ENCODE measurements at regions not wholly inside any gene's neighbourhood (a gene's known extent, or its start where the extent isn't known, plus 50 kb on each side); places are given as distances from the start of the nearest gene placed in this dataset.
"Not testable (repeated sequence)": the region's sequence is repeated elsewhere in the genome, so short reads cannot be mapped to it uniquely, and the experiment has no call there.

DNA sequence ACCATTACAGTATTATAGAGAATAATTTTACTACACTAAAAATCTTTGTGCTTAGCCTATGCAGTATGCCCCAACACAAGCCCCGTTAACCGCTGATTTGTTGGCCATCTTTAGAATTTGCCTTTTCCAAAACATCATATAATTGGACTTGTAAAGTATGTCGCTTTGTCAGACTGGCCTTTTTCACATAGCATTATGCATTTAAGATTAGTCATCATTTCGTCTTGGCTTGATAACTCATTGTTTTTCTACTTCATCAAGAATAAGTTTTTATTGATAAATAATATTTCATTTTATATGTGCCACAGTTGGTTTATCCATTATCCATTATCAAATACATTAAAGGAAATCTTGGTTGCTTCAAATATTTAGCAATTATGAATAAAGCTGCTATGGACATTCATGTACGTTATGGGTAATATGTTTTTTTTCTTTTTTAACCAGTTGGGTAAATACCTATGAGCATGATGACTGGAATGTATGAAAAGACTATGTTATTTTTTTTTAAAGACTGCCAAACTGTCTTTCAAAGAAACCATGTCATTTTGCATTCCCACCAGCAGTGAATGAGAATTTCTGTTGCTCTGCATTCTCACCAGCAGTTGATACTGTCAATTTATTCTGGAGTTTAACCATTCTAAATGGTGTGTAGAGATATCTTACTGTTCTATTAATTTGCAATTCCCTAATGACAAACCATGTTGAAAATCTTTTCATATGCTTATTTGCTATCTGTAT lies 273.1 kb upstream of the KCND2 start:
- DNase-seq = no peak
- H3K27me3 Mint-ChIP-seq (ENCODE audit: insufficient read depth) = no peaks in the 10 kb centered on the region

DNA sequence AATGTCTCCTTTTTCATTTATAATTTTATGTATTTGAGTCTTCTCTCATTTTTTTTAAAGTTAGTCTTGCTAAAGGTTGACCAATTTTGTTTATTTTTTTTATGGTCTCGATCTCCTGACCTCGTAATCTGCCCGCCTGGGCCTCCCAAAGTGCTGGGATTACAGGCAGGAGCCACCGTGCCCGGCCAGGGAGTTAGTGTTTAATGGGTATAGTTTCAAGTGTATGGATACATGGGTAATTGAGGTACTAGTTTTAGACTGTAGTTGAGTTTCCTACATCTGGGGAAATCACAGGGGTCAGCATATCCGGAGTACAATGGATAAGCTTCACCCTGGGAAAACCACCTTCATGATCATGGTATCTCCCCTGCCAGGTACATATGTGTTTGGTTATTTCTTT lies 267.3 kb upstream of the KCND2 start:
- H3K9ac ChIP-seq (ENCODE audit: extremely low read depth, low read length, poor library complexity, severe bottlenecking) = no peak overlapping the region
- Mint-ChIP-seq H3K4me3 (no peak overlapping the region), H3K9me3 (peaks cover 12% of the 10 kb centered on the region), H3K4me1 (no peaks in the 10 kb centered on the region), H3K27me3 (ENCODE audit: insufficient read depth) (peaks cover 20% of the 10 kb centered on the region), H3K27ac (no peak overlapping the region), H3K36me3 (ENCODE audit: low read depth) (peaks cover 4% of the 10 kb centered on the region)
- no peaks in the 10 kb centered on the region for H3K36me3 ChIP-seq (ENCODE audit: control insufficient read depth, insufficient read depth, low read length)
- no peak for DNase-seq
- H3K4me1 ChIP-seq (ENCODE audit: control insufficient read depth, insufficient read depth, low read length) = no peaks in the 10 kb centered on the region
- no peak overlapping the region for H3K4me3 ChIP-seq (ENCODE audit: low read length)
- H3K27me3 ChIP-seq (ENCODE audit: control insufficient read depth, insufficient read depth, low read length, poor library complexity, severe bottlenecking) = no peaks in the 10 kb centered on the region
- H3K9me3 ChIP-seq (ENCODE audit: control insufficient read depth, low read length) = no peaks in the 10 kb centered on the region
- WGBS, 2 experiments (ENCODE audit: insufficient coverage in 1 of 2, insufficient read length in 1 of 2) = 80 to 87% methylated on average over 1 to 6 of the region's 6 CpGs
- TF ChIP-seq CTCF (conservative IDR thresholded peaks at IDR 0.05) = no peak
- no peak overlapping the region for H3K27ac ChIP-seq (ENCODE audit: low read depth, low read length)

More for the DNA sequence above, 273.1 kb upstream of the KCND2 start:
- 97 to 100% methylated on average over 3 to 4 of the region's 5 CpGs for WGBS, 2 experiments (ENCODE audit: insufficient coverage in 1 of 2, insufficient read length in 1 of 2)
- H3K27ac ChIP-seq (ENCODE audit: low read depth, low read length) = no peak overlapping the region
- no peak overlapping the region for H3K4me3 ChIP-seq (ENCODE audit: low read length)
- Mint-ChIP-seq H3K36me3 (ENCODE audit: low read depth) (no peaks in the 10 kb centered on the region), H3K27ac (no peak overlapping the region), H3K4me1 (no peaks in the 10 kb centered on the region), H3K4me3 (no peak overlapping the region), H3K9me3 (peaks cover 3% of the 10 kb centered on the region)
- H3K27me3 ChIP-seq (ENCODE audit: control insufficient read depth, insufficient read depth, low read length, poor library complexity, severe bottlenecking) = no peaks in the 10 kb centered on the region
- peak; percentile 12 for TF ChIP-seq CTCF (conservative IDR thresholded peaks at IDR 0.05)
- no peaks in the 10 kb centered on the region for H3K4me1 ChIP-seq (ENCODE audit: control insufficient read depth, insufficient read depth, low read length)
- H3K9ac ChIP-seq (ENCODE audit: extremely low read depth, low read length, poor library complexity, severe bottlenecking) = no peak overlapping the region
- H3K36me3 ChIP-seq (ENCODE audit: control insufficient read depth, insufficient read depth, low read length) = no peaks in the 10 kb centered on the region
- H3K9me3 ChIP-seq (ENCODE audit: control insufficient read depth, low read length) = peaks cover 1% of the 10 kb centered on the region

- peaks cover 12% of the 10 kb centered on the region for H3K9me3 Mint-ChIP-seq
- H3K4me3 Mint-ChIP-seq; H3K9ac ChIP-seq (ENCODE audit: extremely low read depth, low read length, poor library complexity, severe bottlenecking); H3K4me3 ChIP-seq (ENCODE audit: low read length); H3K4me1 ChIP-seq (ENCODE audit: control insufficient read depth, insufficient read depth, low read length); H3K36me3 Mint-ChIP-seq (ENCODE audit: low read depth); H3K9me3 ChIP-seq (ENCODE audit: control insufficient read depth, low read length); H3K36me3 ChIP-seq (ENCODE audit: control insufficient read depth, insufficient read depth, low read length): not testable (repeated sequence)
- peaks cover 43% of the 10 kb centered on the region for H3K27me3 Mint-ChIP-seq (ENCODE audit: insufficient read depth)
- peak; percentile 71 for DNase-seq
- H3K27ac Mint-ChIP-seq = peak overlapping the region; percentile 81
- H3K27ac ChIP-seq (ENCODE audit: low read depth, low read length) = peak overlapping the region; percentile 68
- peaks cover 34% of the 10 kb centered on the region for H3K27me3 ChIP-seq (ENCODE audit: control insufficient read depth, insufficient read depth, low read length, poor library complexity, severe bottlenecking)
- peaks cover 11% of the 10 kb centered on the region for H3K4me1 Mint-ChIP-seq
- WGBS, 2 experiments (ENCODE audit: insufficient coverage in 1 of 2, insufficient read length in 1 of 2) = 63 to 73% methylated on average over 3 to 4 of the region's 5 CpGs
Measured at GRCh38 chr7:120014301-120014700, 258.7 kb upstream of the KCND2 start.

All from endodermal cell (in vitro differentiated cells).